RKO (cell line): ENCODE measurements at regions not wholly inside any gene's neighbourhood (a gene's known extent, or its start where the extent isn't known, plus 50 kb on each side); places are given as distances from the start of the nearest gene placed in this dataset.

Experiments used
- DNase-seq: peaks from one replicate; pipeline ENCODE4 v3.0.0-alpha.2; 2016; ENCODE audit warnings: low spot score

GRCh38 chr18:7482342-7482741 is 84.8 kb upstream of the PTPRM start:
- peak; percentile 11 for DNase-seq

DNA sequence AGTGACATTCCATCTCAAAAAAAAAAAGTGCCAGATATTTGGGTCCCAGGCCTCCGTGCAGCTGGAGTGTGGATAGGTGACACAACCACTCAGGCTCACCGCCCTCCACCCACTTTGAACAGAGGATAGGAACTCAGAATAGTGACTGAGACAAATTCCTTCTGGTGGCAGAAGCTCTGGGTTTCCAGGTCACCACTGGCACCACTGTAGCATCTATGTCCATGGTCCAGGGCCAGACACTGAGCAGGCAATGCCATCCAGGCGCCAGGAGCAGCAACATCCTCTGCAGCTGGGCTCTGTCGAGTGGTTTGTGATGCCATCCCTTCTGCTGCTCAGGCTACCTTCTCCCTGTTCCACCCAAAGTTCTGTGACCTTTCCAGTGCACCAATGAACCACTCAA is 81.5 kb upstream of the PTPRM start:
- DNase-seq = no peak

- no peak for DNase-seq
These were observed 78.5 kb upstream of the PTPRM start for GRCh38 chr18:7488571-7488970.

DNA sequence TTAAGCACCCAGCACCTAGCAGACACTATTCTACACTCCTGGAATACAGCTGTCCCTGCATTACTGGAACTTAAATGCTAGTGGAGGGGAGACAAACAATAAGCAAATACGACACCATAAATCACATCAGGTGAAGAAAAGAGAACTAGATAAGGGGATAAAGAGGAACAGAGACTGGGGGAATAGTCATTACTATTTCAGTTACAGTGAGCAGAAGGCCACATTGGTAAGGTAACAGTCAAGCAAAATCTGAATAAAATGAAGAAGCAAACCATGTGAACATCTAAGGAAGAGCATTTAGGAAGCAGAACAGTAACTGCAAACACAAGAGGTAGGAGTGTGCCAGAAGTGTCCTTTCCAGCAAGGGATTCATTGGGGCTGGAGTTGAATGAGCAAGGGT is 77.0 kb upstream of the PTPRM start:
- no peak for DNase-seq

DNA sequence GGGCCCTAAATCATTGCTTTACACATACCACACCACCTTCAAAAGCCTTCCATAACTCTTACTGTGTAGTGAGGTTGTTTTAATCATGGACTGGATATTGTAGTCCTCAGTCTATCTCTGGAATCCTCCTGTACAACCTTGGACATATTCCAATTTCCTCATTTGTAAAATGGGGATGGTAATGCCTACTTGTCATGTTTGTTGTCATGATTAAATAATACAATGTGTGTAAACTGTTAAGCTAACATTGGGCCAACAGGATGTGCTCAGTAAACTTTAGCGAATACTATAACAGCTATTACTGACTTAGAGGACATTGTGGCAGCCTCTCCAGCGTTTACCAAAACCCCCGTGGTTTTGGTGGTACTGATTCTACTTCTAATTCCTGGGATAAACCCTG is 74.7 kb upstream of the PTPRM start:
- DNase-seq = no peak

- no peak for DNase-seq
These were observed 70.0 kb upstream of the PTPRM start for GRCh38 chr18:7497081-7497480.

DNA sequence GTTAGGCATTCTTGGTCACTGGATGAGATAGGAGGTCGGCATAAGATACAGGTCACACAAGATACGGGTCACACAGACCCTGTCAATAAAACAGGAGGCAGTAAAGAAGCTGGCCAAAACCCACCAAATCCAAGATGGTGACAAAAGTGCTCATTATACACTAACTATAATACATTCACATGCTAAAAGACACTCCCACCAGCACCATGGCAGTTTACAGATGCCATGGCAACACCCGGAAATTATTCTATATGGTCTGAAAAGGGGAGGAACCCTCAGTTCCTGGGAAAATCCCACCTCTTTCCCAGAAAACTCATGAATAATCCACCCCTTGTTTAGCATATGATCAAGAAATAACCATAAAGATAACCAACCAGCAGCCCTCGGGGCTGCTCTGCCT is 56.0 kb upstream of the PTPRM start:
- DNase-seq = no peak

DNA sequence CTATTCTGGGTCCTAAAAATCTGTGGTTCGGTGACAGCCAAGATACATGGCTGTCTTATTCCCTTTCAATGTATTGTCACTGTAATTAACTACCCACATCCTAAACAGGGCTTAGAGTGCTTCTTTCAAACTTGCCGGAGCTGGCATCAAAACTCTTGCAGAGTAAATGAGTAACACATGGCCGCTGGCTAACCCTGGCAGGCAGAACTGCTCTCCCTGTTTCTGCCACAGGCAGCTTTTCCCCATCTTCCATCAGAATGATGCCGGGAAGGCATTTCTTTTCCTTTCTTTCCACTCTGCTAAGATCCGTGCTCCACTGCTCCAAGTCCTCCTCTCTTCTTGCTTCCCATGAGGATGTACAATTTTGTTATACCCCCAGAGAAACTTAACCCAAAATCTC is 54.8 kb upstream of the PTPRM start:
- no peak for DNase-seq

- no peak for DNase-seq
These were observed 54.1 kb upstream of the PTPRM start for GRCh38 chr18:7512990-7513389.

DNA sequence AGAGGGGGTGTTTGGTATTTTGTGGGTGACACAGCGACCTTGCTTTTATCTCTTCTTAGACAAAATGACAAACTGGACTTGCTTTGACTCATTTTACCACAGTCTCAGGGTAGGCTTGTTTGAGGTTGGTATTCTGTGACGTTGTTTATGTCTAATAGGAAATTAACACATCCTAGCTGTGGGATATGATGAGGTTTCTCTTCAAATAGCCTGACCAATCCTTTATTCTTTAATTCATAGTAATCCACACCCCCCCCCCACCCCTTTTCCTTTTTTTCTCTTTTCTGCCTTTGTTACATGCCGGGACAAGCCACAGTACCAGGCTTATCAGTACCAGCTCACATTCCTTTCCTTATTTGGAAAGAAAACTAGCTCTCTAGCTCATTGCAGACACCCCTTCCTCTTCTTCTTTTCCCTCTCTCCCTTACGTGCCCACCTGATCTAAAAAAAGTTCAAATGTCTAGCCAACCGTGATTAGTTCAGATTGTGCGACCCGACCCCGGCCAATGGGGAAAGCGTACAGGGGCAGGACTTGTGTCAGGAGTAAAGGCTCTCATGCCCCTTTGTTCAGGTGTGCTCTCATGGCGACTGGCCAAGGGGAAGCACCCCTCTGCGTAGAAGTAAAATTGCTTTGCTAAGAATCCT is 52.2 kb upstream of the PTPRM start:
- DNase-seq = no peak

GRCh38 chr18:7516266-7517117 is 50.6 kb upstream of the PTPRM start:
- no peak for DNase-seq
